NCI-H146 (cell line): ENCODE measurements at regions not wholly inside any gene's neighbourhood (a gene's known extent, or its start where the extent isn't known, plus 50 kb on each side); places are given as distances from the start of the nearest gene placed in this dataset.
"Not testable (repeated sequence)": the region's sequence is repeated elsewhere in the genome, so short reads cannot be mapped to it uniquely, and the experiment has no call there.

ENCODE experiments used
- DNase-seq: peaks from one replicate; lab custom pipeline; 2025; lab: John Stamatoyannopoulos, UW

DNA sequence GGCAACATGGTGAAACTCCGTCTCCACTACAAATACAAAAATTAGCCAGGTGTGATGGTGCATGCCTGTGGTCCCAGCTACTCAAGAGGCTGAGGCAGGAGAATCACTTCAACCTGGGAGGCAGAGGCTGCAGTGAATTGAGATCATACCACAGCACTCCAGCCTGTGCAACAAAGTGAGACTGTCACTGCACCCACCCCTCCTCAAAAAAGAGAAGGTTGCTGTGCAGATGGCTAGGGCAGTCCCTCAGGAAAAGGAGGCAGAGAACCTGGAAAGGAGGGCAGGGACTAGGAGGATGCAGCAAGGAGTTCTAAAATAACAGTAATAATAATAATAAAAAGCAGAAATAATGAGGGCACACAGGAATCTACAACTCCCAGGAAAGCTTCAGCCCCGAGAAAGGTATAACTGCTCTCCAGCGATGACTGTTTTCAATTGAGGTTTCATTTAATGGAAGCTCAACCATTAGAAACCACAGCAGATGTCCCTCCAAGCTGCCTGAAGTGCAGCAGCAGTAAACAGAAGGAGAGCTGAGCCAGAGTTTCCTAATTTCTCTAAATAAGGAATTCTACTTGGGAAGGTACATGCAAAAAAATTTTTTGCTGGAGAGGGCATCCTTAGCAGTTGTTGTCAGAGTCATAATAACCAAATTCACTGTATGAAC, 326.5 kb downstream of the GATA3 start:
- no peak for DNase-seq

DNA sequence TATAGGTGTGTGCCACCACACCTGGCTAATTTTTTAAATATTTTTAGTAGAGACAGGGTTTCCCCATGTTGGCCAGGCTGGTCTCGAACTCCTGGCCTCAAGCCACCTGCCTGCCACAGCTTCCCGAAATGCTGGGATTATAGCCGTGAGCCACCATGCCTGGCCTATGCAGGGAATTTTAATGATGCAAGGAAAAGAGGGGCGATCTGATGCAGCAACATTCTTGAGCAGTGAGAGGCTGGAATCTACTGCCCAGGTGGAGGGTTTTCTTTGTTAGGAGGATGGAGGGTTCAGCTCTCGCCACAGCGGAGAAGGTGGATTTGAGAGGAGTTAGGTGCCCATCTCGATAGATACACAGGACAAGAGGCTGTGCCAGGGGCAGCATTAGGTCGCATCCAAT, 332.3 kb downstream of the GATA3 start:
- DNase-seq, result no peak

DNA sequence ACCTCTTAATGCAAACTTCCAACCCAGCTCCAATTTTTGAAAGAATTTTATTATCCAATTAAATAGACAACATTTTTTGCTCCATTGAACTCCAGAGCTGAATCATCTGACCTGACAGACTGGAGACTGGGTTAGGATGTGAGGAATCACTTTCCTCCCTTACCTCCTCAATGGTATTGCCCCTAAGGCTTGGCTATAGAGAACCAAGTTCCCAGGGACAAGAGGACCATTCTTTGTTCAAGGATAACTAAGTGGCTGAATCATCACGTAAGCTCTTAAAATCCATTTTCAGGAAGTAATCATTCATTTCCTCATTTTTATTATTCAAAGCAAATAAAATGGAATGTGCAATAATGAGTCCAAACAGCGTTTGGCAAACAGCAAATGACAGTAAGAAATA, 335.1 kb downstream of the GATA3 start:
- no peak for DNase-seq

DNA sequence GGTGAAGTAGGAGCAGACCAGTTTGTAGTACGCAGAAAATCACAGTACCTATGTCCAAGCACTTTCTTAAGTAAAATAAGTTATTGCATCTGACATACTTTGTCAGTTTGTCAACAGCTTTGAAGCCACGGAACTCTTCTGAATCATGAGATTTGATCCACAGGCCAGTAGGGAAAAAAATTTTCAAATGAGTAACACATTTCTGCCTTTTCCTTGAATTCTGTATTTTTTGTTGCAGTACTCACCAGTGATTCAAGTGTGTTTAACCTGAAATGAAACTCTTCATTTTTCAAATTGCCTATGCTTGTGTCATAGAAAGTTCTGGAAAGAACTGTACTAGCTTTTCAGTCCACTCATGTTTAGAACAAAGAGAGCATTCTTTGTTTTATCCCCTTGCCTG, 337.7 kb downstream of the GATA3 start:
- no peak for DNase-seq

DNA sequence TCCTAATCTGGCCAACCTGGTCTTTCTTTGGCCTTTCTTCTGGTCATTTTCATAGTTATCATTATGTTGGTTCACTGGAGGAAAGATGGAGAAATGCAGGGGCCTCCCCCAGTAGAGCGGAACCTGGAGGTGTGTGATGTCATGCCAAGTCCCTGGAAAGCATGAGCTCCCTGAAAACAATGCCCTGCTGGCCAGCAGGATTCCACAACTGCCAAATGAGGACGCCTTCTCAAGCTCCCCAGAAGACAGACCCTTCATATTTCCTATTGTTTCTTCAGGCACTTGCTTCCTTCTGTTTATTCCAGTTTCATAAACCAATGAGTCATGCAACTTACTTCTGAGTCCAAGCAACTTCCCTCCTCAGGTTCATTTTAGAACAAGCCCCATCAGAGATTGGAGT, 339.0 kb downstream of the GATA3 start:
- DNase-seq, result no peak

DNA sequence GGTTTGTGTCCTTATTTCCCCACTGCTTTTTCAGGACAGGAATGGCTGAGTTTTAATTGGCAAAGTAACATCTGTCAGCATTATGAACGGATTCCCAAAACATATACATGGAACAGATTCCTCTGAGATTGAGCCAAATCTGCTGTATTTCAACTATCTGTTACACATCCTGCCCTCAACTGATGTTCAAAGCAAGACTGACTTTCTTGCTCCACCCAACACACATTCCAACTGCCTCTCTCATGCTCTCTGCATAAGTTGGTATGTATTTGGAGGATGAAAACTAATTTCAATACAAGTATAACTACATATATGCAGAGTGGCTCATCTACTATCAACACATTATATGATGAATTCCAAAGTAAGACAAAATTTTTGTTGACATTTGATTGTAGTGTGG, 342.2 kb downstream of the GATA3 start:
- no peak for DNase-seq

DNA sequence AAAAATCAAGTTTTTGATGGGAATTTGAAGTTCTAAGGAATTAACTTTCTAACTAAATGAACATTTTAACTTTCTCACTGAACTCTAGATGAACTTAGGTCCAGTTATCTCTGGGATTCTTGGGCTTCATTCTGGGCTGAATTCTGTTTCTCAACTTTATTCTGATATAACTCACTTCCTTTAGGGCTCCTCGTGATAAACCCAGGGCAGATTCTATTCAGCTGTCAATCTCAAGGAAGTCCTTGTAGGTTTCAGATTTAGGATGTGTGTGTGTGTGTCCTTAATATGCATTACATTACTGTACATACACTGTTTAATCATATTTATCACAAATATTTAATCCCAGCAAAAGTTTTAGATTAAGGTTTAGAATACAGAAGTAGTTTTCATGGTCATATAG, 344.3 kb downstream of the GATA3 start:
- DNase-seq, result no peak

DNA sequence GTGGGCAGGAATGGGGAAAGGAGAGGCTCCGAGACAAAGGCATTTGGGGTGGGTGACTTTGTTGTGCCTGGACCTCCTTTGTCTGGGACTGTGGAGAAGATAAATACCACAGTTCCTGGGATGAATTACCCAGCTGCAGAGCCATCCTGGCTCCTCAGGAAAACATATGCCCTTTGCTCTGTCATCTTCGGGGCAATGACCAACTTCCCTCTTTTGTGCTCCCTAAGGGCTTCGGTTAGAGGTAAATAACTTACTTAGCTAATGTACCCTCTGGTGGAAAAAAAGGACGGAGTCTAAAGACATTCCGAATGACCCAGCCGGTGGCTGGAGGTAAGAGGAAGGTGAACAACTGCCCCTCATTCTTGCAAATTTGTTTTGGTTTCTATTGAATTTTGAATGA, 345.7 kb downstream of the GATA3 start:
- DNase-seq, result no peak

DNA sequence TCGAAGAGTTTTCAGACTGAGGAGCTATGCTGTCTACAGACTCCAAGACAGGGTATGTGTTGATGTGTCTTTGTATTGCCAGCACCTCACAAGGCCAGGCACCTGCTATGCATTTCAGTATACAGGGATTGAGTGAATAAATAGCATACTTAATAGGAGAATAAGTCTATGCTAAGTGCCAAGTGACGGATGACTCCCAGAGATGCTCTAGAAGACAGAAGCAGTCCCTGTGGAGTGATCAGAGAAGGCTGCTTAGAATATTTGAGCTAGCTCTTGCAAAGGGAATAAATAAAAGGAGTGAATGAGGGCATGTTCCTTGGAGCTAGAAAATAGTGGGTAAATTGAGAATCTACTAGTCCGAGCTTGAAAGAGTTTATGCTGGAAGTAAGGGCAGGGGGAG, 346.4 kb downstream of the GATA3 start:
- no peak for DNase-seq

DNA sequence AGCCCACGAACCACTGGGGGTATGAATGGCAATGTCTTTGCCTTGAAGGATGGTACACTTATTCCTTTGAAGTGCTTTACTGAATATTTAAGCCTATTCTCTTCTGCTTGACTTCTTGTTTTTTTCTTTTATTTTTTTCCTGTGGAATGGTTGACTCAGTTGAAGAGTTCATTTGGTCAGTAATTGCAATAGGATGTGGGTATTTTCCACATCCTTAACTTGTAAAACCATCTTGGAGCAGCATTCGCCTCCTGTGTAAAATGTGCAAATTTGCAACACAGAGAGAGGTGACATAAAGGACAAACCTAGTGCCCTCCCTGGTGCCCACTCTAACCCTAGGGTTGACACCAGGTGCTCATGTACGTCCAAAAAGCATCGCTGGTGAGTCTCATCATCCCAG, 347.0 kb downstream of the GATA3 start:
- no peak for DNase-seq

DNA sequence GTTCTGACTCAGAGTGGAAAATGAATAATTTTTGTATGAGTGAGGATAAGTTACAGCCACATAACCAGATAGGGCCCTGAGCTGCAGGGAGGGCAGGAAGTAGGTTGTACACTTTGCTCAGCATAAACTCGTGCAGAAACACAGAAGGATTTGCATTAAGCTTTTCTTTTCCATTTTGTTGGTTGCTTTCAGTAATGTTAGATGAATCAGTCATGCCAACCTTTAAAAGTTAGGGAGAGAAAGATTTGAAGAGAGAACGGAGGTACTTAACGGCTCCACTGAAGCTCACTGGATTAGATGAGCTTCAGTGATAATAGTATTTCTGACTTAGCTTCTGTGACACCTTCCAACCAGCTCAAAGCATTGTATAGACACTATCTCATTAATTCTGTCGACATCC, 348.1 kb downstream of the GATA3 start:
- no peak for DNase-seq

DNA sequence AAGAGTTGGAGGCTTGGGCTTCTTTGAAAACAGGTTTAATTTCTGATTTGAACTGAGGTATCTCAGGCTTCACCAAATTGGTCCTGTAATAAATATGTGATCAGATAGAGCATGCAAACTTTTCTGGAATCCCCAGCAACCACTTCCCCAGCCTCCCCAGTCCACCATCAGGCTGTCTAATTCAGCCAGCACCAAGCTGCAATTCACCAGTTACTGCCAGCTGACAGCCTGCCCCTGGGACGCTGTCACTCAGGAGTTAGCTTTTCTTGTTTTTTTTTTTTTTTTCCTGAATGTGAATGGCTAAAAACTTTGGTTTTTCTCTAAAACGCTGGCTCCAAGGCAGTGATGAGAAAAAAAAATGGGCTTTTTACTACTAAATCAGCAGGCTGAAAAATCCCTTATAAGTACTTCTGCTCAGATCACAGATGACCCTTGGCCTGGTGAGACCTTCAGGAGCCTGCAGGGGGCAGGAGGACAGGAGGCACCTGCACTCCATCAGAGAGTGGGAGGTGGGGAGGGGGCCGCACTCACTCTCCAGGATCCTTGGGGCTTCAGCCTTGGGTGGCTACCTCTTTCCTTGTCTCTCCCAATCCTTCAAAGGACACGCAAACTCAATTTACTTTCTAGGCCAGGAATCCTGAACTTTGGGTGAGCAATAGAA, 349.4 kb downstream of the GATA3 start:
- no peak for DNase-seq

DNA sequence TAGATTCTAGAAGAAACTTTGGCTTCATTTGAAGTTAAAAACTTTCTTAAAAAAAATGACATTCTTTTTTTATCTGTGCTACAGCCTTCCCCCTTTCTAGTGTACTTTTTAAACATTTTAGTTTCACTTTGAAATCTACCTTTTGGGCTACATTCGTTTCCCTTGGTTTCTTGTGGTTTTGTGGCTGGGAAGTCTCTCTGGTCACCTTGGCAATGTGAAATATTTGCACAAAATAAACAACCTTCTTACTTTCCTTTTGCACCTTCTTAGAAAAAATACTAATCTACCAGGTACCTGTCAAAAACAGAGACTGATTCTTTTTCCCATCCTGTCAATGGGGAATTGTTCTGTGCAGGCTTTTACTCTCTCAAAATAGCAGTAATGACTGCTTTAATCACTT, 350.2 kb downstream of the GATA3 start:
- no peak for DNase-seq

DNA sequence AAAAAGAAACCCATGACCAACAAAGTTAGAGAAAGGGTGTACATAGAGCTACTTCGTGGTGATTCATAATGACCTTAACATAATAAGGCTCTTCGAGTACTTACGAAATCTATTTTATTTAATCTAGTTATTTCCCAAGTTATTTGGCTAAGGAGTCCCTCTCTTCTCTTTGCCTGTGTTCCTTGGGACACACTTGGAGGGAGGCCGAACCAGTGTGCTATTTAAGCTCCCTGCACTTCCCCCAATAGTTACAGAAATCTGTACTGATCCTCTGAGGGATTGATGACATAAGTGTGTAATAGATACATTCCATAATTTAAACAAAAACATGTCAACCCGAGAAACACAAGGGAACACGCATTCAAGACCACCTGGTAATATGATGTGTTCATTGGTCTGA, 351.1 kb downstream of the GATA3 start:
- DNase-seq, result no peak

DNA sequence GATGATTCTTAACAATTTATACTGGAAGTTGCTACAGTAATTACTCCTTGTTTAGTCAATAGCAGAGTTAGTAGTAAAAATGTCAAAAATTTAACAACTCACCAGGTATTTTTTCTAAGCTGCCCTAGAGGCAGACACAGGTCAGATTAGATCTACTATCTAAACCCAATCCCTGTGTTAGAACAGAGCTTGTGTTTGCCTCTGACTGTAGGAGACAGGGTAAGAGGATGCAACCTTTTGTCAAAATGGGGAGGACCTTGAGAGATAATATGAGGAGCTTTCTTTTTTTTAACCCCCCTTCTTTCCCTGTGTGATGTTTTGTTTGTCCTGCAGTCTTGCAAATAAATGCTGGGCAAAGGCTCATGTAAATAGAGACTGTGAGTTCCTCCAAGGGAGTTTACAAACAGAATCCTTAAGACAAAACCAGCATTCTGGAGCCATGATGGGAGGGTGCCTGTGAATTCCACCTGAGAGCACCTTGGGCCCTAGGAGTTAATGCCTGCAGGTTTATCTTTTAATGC, 353.1 kb downstream of the GATA3 start:
- DNase-seq, result no peak

DNA sequence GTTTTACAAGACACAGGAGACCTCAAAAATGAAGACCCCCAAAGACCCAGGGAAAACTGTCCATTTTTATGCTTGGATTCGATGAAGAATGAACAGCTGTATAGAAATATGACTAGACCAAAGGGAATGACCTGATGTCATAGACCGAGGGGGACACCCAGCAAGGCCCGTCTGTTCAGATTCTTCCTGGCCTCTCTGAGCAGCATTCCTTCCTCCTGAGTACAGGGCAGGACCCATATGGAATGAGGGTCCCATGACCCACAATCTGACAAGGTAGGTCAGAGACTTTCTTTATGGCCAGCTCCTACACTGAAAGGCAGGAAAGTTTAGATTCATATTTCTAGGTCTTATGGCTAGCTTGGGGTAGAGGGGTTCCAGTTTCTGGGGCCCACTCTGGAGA, 356.0 kb downstream of the GATA3 start:
- DNase-seq, result no peak

DNA sequence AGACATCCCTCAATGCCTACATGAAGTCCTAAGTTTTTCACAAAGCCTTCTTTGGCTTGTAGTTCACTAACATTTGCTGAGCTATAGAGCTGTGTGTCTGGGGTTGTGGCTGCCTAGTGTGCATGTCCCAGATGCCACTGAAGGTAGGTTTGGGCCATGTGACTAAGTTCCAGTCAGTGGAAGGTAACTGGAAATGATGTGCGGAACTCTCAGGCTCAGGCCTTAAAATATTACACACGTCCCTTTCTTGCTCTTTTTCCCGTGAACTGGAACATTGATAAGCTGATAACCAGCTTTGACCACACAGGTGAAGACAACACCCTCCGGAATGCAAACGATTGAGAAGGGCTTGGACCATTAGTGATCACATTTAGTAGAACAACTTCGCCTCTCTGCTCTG, 358.1 kb downstream of the GATA3 start:
- no peak for DNase-seq

DNA sequence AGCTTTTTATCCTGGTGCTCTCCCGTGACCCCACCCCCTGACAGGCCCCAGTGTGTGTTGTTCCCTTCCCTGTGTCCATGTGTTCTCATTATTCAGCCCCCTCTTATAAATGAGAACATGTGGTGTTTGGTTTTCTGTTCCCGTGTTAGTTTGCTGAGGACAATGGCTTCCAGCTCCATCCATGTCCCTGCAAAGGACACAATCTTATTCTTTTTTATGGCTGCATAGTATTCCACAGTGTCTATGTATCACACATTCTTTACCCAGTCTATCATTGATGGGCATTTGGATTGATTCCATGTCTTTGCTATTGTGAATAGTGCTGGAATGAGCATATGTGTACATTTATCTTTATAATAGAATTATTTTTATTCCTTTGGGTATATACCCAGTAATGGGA, 360.5 kb downstream of the GATA3 start:
- not testable (repeated sequence) for DNase-seq

DNA sequence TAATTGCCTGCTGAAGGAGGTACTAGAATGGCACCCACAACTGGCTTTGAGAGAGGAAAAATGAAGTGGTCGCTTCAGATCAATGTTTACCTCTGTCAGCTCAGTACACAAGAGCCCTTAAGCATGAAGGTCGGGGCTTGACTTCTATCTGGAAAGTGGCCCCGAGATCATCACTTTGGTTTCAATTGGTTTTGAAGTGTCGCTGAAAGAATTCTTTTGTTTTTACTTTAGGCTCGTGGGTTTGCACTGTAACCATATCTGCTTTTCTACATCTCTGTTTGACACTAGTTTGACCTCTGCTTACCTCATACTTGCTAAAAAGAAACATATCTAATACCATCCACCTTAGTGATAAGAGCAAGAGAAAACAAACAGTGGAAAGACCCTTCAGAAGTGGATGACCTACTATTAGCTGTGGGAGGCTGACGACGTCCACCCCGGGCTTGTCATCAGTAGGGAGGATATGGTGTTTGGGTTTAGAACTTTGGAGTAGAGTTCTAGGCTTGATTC, 361.8 kb downstream of the GATA3 start:
- no peak for DNase-seq

DNA sequence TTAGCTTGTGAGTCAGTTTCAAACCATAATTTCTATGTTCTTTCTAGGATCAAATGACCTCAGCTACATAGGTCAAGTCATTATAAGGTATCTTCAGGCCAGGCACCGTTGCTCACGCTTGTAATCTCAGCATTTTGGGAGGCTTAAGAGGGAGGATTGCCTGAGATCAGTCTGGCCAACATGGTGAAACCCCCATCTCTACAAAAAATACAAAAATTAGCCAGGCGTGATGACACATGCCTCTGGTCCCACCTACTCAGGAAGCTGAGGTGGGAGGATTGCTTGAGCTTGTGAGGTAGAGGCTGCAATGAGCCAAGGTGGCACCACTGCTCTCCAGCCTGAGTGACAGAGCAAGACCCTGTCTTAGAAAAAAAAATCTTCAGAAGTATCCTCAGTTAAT, 362.3 kb downstream of the GATA3 start:
- DNase-seq, result no peak

DNA sequence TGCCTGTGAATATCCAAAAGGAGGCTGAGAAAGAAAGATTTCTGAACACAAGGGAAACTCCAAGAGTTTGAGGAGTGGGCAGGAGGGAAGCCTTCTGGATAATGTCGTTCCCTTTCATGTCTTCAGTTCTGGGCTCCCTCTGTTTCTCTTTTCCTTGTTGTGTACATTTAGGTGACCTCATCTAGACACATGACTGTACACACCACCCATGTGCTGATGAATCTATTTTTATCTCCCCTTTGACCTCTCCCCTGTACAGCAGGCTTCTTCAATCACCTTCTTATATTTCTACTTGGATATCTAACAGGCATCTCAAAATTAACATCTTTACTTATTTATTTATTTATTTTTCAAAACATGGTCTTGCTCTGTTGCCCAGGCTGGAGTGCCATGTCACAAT, 363.1 kb downstream of the GATA3 start:
- DNase-seq, result no peak

DNA sequence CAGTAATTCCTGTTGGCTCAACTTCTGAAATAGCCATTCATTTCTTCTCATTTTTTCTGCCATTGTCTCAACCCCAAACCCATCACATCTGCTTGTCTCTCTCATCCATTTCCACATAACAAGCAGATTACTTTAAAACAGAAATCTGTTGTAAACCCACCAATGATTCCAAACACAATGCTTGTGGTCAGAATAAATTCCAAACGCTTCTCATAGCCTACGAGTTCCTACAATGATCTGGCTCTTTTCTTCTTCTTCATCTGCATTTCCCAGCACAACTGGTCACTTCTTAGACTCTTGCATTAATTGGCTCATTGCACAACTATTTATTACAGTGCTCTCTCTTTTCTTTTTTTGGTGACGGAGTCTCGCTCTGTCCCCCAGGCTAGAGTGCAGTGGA, 364.1 kb downstream of the GATA3 start:
- DNase-seq, result no peak

DNA sequence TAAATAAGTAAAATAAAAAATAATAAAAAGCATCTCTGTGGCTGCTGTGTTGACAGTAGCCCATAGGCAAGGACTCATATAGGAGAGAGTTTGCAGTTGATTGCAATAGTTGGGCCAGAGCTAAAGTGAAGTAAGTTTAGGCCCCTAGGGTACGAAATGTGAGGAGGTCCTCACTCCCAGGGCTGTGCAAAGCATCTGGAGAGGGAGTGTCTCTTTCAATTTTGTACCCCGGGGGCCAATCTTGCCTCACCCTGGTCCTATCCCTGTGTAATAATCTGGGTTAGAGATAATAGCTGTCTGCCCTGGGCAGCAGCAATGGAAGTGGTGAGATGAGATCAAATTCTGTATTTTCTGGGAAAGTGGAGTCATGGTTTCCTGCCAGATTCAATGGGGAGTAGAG, 365.7 kb downstream of the GATA3 start:
- no peak for DNase-seq
